ENCODE measurements at regions not wholly inside any gene's neighbourhood (a gene's known extent, or its start where the extent isn't known, plus 50 kb on each side); places are given as distances from the start of the nearest gene placed in this dataset.

- H3K36me3 Mint-ChIP-seq (ENCODE audit: low read depth): no peaks in the 10 kb centered on the region
- no peak overlapping the region for H3K4me3 Mint-ChIP-seq
- DNase-seq (no peak), ATAC-seq (no peak)
- H3K9me3 Mint-ChIP-seq: no peaks in the 10 kb centered on the region
- H3K4me1 Mint-ChIP-seq: no peaks in the 10 kb centered on the region
- H3K27me3 Mint-ChIP-seq: peaks cover 9% of the 10 kb centered on the region
- H3K27ac Mint-ChIP-seq: no peak overlapping the region
These were observed 100.8 kb upstream of the B3GAT1 start for GRCh38 chr11:134512571-134513538.

- DNase-seq (no peak), ATAC-seq (no peak)
- Mint-ChIP-seq H3K36me3 (ENCODE audit: low read depth) (no peaks in the 10 kb centered on the region), H3K4me1 (no peaks in the 10 kb centered on the region), H3K27ac (no peak overlapping the region), H3K9me3 (no peaks in the 10 kb centered on the region), H3K4me3 (no peak overlapping the region), H3K27me3 (peaks cover 9% of the 10 kb centered on the region)
These were observed 100.0 kb upstream of the B3GAT1 start for GRCh38 chr11:134512061-134512460.

DNA sequence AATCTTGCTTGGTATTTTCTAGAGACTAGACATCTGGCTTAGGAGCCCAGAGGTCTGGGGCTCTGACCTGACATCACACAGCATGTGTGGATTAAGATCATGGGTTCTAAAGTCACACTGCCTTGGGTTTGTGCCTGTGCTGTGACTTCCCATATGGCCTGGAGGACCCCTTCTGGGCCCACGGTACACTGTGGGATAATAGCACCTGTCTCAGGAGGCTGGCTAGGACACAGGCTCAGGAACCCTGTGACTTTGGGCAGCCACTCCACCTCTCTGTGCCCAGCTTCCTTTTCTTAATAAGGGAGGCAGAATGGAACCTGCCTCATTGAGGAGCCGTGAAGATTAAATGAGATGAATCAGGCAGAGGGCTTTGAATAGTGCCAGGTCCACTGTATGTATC, 99.2 kb upstream of the B3GAT1 start:
- DNase-seq: no peak
- no peak overlapping the region for H3K27ac Mint-ChIP-seq
- no peaks in the 10 kb centered on the region for H3K36me3 Mint-ChIP-seq (ENCODE audit: low read depth)
- H3K27me3 Mint-ChIP-seq: peaks cover 9% of the 10 kb centered on the region
- no peaks in the 10 kb centered on the region for H3K4me1 Mint-ChIP-seq
- H3K9me3 Mint-ChIP-seq: no peaks in the 10 kb centered on the region
- ATAC-seq: no peak
- no peak overlapping the region for H3K4me3 Mint-ChIP-seq

GRCh38 chr11:134510233-134511040, 98.4 kb upstream of the B3GAT1 start:
- Mint-ChIP-seq H3K9me3 (no peaks in the 10 kb centered on the region), H3K27me3 (peaks cover 9% of the 10 kb centered on the region), H3K36me3 (ENCODE audit: low read depth) (no peaks in the 10 kb centered on the region), H3K27ac (no peak overlapping the region), H3K4me3 (no peak overlapping the region), H3K4me1 (no peaks in the 10 kb centered on the region)
- no peak for ATAC-seq
- DNase-seq: no peak

GRCh38 chr11:134509381-134510232, 97.6 kb upstream of the B3GAT1 start:
- Mint-ChIP-seq H3K9me3 (no peaks in the 10 kb centered on the region), H3K36me3 (ENCODE audit: low read depth) (no peaks in the 10 kb centered on the region), H3K4me3 (no peak overlapping the region), H3K27me3 (peaks cover 10% of the 10 kb centered on the region), H3K4me1 (no peaks in the 10 kb centered on the region), H3K27ac (no peak overlapping the region)
- DNase-seq (no peak), ATAC-seq (no peak)

DNA sequence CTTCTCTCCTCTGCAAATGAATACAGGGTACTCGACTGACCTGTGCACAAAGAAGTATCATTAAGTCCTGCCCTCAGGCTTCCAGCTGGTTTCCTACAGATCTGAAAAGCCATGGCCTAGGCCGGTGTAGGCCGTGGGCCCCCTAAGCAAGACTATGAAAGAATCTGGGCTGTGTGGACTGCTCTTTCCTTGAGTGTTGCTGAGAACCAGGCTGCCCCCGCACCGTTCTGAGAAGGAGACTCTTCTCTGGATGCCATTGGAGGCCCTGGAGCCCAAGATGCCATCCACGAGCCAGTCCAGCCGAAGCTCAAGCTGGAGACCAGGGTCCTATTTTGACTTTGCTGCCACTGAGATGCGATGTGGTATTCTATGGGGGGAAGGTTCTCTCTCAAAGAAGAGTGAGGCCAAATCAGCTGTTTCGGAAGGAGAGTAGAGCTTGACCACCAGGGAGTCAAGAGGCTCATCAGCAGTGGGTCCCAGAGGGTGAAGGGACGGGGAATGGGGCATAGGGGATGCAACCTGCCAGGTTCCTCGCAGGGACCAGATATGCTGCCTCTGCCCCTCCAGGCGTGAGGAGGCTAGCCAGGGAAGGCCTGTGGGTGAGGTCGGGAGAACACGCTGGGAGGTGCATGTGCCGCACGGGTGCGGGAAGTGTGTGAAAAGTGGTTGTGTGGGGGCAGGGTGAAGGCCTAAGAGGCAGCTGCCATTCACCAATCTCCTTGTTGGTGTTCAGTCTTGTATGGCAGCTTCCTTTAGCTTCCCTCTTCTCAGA, 96.4 kb upstream of the B3GAT1 start:
- Mint-ChIP-seq H3K36me3 (ENCODE audit: low read depth) (no peaks in the 10 kb centered on the region), H3K4me3 (no peak overlapping the region), H3K9me3 (no peaks in the 10 kb centered on the region), H3K27me3 (peaks cover 10% of the 10 kb centered on the region), H3K27ac (no peak overlapping the region), H3K4me1 (no peaks in the 10 kb centered on the region)
- DNase-seq (no peak), ATAC-seq (no peak)

GRCh38 chr11:134506046-134506445, 94.0 kb upstream of the B3GAT1 start:
- Mint-ChIP-seq H3K27ac (no peak overlapping the region), H3K4me1 (no peaks in the 10 kb centered on the region), H3K27me3 (peaks cover 11% of the 10 kb centered on the region)

DNA sequence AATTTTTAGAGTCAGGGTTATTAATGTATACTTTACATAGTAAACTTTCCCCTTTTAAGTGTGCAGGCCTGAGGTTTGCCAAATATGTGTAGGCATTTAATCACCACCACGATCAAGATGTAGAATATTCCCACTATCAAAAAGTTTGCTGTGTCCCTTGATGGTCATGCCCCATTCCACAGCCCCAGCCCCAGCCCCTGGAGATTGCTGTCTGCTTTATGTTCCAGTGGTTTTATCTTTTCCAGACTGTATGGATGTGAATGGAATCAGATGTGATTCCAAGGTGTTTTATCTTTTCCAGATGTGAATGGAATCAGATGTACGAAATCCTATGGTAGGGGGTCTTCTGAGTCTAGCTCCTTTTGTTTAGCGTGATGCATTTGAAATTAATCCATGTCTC, 93.1 kb upstream of the B3GAT1 start:
- H3K9me3 Mint-ChIP-seq: no peaks in the 10 kb centered on the region
- H3K27ac Mint-ChIP-seq: no peak overlapping the region
- ATAC-seq (no peak), DNase-seq (no peak)
- H3K27me3 Mint-ChIP-seq: peaks cover 10% of the 10 kb centered on the region
- H3K36me3 Mint-ChIP-seq (ENCODE audit: low read depth): no peaks in the 10 kb centered on the region
- H3K4me1 Mint-ChIP-seq: no peaks in the 10 kb centered on the region
- no peak overlapping the region for H3K4me3 Mint-ChIP-seq

More at GRCh38 chr11:134506046-134506445, 94.0 kb upstream of the B3GAT1 start:
- Mint-ChIP-seq H3K9me3 (no peaks in the 10 kb centered on the region), H3K4me3 (no peak overlapping the region), H3K36me3 (ENCODE audit: low read depth) (no peaks in the 10 kb centered on the region)
- DNase-seq: no peak
- ATAC-seq: no peak

DNA sequence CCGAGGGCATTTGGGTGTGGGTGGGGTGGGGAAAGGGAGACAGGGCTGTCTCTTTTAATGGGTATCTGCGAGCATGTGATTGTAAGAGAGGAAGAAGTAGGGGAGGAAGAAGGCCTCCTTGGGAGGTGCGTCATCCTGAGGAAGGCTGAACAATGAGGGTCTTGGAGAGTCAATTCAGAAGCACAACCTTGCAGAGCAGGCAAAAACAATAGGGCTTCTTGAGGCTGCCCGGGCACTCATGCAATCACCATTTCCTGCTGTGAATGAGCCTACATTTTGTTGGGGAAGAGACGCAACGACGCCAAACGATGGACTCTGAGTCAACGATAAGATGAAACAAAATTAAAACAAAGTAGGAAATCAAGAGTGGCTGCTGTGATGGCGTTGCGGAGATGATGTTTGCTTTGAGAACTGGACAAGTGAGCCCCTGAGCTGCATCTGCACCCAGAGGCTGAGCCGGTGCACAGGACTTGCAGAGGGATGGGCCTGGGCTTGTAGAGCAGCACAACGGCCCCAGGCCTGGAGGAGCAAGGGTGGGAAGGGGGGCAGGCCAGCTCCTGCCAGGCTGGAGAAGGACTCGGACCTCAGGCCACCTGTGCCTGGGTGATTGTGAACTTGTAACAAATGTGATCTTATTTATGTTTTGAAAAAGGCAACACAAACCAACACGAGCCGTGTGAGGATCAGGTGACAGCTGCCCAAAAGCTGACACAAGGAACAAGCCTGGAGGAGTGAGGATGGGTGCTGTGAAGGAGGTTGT, 92.3 kb upstream of the B3GAT1 start:
- DNase-seq (no peak), ATAC-seq (no peak)
- Mint-ChIP-seq H3K36me3 (ENCODE audit: low read depth) (no peaks in the 10 kb centered on the region), H3K27ac (no peak overlapping the region), H3K27me3 (peaks cover 13% of the 10 kb centered on the region), H3K4me3 (no peak overlapping the region), H3K4me1 (no peaks in the 10 kb centered on the region), H3K9me3 (no peaks in the 10 kb centered on the region)

DNA sequence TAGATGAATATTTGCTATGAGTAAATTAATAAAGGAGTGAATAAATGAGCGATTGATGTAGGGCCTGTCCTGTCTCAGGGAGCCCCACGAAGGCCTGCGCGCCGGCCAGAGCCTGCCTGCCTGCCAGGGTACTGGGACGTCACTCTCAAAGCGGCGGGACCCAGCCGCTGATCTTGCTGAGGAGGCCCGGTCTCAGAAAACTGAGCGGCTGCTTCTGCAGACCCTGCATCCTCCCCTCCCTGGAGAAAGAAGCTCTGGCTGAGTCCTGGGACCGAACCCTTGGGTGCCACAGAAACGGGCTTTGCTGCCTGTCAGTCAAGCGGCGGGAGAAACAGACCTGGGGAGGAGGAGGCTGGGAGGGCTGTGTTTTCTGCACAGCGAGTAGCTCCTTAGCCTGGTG, 91.6 kb upstream of the B3GAT1 start:
- H3K27me3 Mint-ChIP-seq: peaks cover 13% of the 10 kb centered on the region
- no peaks in the 10 kb centered on the region for H3K9me3 Mint-ChIP-seq
- no peak overlapping the region for H3K4me3 Mint-ChIP-seq
- no peak for DNase-seq
- no peaks in the 10 kb centered on the region for H3K36me3 Mint-ChIP-seq (ENCODE audit: low read depth)
- no peak for ATAC-seq
- no peaks in the 10 kb centered on the region for H3K4me1 Mint-ChIP-seq
- H3K27ac Mint-ChIP-seq: no peak overlapping the region

GRCh38 chr11:134503100-134503499, 91.1 kb upstream of the B3GAT1 start:
- peaks cover 13% of the 10 kb centered on the region for H3K27me3 Mint-ChIP-seq
- H3K9me3 Mint-ChIP-seq: no peaks in the 10 kb centered on the region
- no peaks in the 10 kb centered on the region for H3K4me1 Mint-ChIP-seq
- no peak for ATAC-seq
- H3K36me3 Mint-ChIP-seq (ENCODE audit: low read depth): no peaks in the 10 kb centered on the region
- H3K4me3 Mint-ChIP-seq: no peak overlapping the region
- DNase-seq: no peak
- no peak overlapping the region for H3K27ac Mint-ChIP-seq

GRCh38 chr11:134502153-134502550, 90.1 kb upstream of the B3GAT1 start:
- Mint-ChIP-seq H3K9me3 (no peaks in the 10 kb centered on the region), H3K36me3 (ENCODE audit: low read depth) (no peaks in the 10 kb centered on the region), H3K27me3 (peaks cover 14% of the 10 kb centered on the region), H3K4me1 (no peaks in the 10 kb centered on the region), H3K27ac (no peak overlapping the region), H3K4me3 (no peak overlapping the region)
- DNase-seq: no peak
- ATAC-seq: no peak

DNA sequence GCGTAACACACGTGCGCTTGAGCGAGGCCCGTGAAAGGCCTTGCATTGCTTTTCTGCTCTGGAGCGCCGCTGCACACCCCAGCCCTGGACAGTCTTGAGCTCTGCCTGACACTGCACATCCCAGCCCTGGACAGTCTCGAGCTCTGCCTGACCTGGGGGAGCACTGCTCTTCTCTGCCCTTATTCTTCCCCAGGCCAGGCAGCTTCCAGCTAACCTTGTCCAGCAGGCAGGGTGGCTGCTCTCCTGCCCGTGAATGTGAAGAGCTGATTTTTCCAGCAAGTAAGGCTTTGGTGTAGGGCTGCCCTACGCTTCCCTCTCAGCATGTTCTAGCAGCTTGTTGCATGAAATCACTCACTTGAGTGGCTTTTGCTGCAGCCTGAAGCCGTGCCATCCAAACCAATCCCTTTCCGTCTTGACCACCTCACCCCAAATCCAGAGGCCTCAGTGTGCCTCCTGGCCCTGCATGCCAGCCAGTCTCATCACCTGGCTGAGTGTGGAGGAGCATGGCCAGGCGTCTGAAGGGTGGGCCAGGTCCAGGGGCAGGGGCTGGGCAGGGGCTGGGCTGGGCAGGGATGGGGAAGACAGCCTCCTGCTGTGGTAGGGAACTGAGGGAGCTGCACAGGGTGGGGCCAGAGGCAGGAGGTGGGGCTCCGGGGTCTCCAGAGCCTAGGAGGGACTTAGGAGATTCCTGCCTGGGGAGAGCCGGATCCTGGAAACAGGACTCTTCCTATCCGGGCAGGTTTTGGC, 89.5 kb upstream of the B3GAT1 start:
- Mint-ChIP-seq H3K27me3 (peaks cover 18% of the 10 kb centered on the region), H3K4me1 (no peaks in the 10 kb centered on the region), H3K36me3 (ENCODE audit: low read depth) (no peaks in the 10 kb centered on the region), H3K4me3 (no peak overlapping the region), H3K9me3 (peaks cover 6% of the 10 kb centered on the region), H3K27ac (no peak overlapping the region)
- ATAC-seq: no peak
- no peak for DNase-seq

Data from activated naive CD8-positive, alpha-beta T cell treated with anti-CD3 and anti-CD28 coated beads, Interleukin-2, amount 50 U/mL, for 24 hours (primary cell).